ENCODE measurements at regions not wholly inside any gene's neighbourhood (a gene's known extent, or its start where the extent isn't known, plus 50 kb on each side); places are given as distances from the start of the nearest gene placed in this dataset.
A peak's percentile ranks its signal among the peaks of the same experiment; 100 is the strongest.

- no peak for TF ChIP-seq ZC3H10 (CRISPR knock-in tag; IDR thresholded peaks at IDR 0.05)
- TF ChIP-seq TCF4 (CRISPR knock-in tag; IDR thresholded peaks at IDR 0.05; ENCODE audit: borderline replicate concordance) = peak; percentile 76
- no peak for TF ChIP-seq SNAI2 (CRISPR knock-in tag; IDR thresholded peaks at IDR 0.05)
- TF ChIP-seq TOX (CRISPR knock-in tag; IDR thresholded peaks at IDR 0.05; ENCODE audit: borderline replicate concordance) = no peak
- no peak for TF ChIP-seq PATZ1 (CRISPR knock-in tag; IDR thresholded peaks at IDR 0.05; ENCODE audit: borderline replicate concordance)
- no peak for TF ChIP-seq OSR1 (CRISPR knock-in tag; IDR thresholded peaks at IDR 0.05)
- ATAC-seq = no peak
These were observed 59.7 kb upstream of the CDH20 start for GRCh38 chr18:61273533-61273932.

DNA sequence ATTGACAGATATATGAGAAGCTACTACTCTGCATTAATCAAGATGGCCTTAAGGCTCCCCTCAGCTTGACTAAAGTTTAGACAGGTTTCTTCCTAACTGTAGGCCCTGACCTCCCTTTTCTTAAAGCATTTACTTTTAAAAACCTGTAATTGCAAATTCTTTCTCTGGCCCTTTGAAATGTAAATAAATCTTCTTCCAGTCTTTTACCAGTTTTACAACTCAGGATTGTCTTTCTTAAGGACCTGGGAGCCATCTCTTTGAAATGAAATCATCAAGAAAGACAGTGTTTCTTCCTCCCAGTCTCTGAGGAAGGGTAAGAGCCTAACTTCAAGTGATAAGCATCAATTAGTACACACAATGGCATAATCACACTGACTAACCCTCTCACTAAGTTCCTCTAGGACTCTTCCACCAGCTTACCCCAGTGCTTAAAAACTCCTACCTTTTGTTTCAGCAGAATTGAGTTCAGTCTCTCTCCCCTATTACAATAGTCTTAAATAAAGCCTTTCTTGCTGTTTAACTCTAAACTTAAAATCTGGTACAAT is 58.7 kb upstream of the CDH20 start:
- TF ChIP-seq TOX (CRISPR knock-in tag; IDR thresholded peaks at IDR 0.05; ENCODE audit: borderline replicate concordance) (no peak), ZNF70 (CRISPR knock-in tag; IDR thresholded peaks at IDR 0.05) (no peak), ZNF8 (CRISPR knock-in tag; IDR thresholded peaks at IDR 0.05) (no peak), PPARA (CRISPR knock-in tag; IDR thresholded peaks at IDR 0.05; ENCODE audit: borderline replicate concordance) (no peak), TCF4 (CRISPR knock-in tag; IDR thresholded peaks at IDR 0.05; ENCODE audit: borderline replicate concordance) (no peak), RARB (CRISPR knock-in tag; IDR thresholded peaks at IDR 0.05) (no peak), ZFP30 (CRISPR knock-in tag; IDR thresholded peaks at IDR 0.05) (no peak), ZNF565 (CRISPR knock-in tag; conservative IDR thresholded peaks at IDR 0.05; ENCODE audit: low read depth) (no peak), ARNTL (CRISPR knock-in tag; IDR thresholded peaks at IDR 0.05; ENCODE audit: borderline replicate concordance, low read depth) (no peak), CSDC2 (CRISPR knock-in tag; IDR thresholded peaks at IDR 0.05) (no peak), PATZ1 (CRISPR knock-in tag; IDR thresholded peaks at IDR 0.05; ENCODE audit: borderline replicate concordance) (no peak), ZC3H10 (CRISPR knock-in tag; IDR thresholded peaks at IDR 0.05) (no peak), ISL1 (CRISPR knock-in tag; IDR thresholded peaks at IDR 0.05) (no peak), ESRRG (CRISPR knock-in tag; IDR thresholded peaks at IDR 0.05) (no peak), ZFP3 (CRISPR knock-in tag; IDR thresholded peaks at IDR 0.05) (no peak)
- TF ChIP-seq, protein P1, sequence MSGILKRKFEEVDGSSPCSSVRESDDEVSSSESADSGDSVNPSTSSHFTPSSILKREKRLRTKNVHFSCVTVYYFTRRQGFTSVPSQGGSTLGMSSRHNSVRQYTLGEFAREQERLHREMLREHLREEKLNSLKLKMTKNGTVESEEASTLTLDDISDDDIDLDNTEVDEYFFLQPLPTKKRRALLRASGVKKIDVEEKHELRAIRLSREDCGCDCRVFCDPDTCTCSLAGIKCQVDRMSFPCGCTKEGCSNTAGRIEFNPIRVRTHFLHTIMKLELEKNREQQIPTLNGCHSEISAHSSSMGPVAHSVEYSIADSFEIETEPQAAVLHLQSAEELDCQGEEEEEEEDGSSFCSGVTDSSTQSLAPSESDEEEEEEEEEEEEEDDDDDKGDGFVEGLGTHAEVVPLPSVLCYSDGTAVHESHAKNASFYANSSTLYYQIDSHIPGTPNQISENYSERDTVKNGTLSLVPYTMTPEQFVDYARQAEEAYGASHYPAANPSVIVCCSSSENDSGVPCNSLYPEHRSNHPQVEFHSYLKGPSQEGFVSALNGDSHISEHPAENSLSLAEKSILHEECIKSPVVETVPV (CRISPR knock-in tag; IDR thresholded peaks at IDR 0.05) = no peak
- TF ChIP-seq, protein P2, sequence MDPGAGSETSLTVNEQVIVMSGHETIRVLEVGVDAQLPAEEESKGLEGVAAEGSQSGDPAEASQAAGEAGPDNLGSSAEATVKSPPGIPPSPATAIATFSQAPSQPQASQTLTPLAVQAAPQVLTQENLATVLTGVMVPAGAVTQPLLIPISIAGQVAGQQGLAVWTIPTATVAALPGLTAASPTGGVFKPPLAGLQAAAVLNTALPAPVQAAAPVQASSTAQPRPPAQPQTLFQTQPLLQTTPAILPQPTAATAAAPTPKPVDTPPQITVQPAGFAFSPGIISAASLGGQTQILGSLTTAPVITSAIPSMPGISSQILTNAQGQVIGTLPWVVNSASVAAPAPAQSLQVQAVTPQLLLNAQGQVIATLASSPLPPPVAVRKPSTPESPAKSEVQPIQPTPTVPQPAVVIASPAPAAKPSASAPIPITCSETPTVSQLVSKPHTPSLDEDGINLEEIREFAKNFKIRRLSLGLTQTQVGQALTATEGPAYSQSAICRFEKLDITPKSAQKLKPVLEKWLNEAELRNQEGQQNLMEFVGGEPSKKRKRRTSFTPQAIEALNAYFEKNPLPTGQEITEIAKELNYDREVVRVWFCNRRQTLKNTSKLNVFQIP (CRISPR knock-in tag; IDR thresholded peaks at IDR 0.05; ENCODE audit: borderline replicate concordance, low read depth) = no peak
- TF ChIP-seq, protein P3, sequence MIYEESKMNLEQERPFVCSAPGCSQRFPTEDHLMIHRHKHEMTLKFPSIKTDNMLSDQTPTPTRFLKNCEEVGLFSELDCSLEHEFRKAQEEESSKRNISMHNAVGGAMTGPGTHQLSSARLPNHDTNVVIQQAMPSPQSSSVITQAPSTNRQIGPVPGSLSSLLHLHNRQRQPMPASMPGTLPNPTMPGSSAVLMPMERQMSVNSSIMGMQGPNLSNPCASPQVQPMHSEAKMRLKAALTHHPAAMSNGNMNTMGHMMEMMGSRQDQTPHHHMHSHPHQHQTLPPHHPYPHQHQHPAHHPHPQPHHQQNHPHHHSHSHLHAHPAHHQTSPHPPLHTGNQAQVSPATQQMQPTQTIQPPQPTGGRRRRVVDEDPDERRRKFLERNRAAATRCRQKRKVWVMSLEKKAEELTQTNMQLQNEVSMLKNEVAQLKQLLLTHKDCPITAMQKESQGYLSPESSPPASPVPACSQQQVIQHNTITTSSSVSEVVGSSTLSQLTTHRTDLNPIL (CRISPR knock-in tag; IDR thresholded peaks at IDR 0.05; ENCODE audit: low read depth) = no peak
- ATAC-seq = no peak

GRCh38 chr18:61277808-61278207 is 55.4 kb upstream of the CDH20 start:
- TF ChIP-seq, protein P4, sequence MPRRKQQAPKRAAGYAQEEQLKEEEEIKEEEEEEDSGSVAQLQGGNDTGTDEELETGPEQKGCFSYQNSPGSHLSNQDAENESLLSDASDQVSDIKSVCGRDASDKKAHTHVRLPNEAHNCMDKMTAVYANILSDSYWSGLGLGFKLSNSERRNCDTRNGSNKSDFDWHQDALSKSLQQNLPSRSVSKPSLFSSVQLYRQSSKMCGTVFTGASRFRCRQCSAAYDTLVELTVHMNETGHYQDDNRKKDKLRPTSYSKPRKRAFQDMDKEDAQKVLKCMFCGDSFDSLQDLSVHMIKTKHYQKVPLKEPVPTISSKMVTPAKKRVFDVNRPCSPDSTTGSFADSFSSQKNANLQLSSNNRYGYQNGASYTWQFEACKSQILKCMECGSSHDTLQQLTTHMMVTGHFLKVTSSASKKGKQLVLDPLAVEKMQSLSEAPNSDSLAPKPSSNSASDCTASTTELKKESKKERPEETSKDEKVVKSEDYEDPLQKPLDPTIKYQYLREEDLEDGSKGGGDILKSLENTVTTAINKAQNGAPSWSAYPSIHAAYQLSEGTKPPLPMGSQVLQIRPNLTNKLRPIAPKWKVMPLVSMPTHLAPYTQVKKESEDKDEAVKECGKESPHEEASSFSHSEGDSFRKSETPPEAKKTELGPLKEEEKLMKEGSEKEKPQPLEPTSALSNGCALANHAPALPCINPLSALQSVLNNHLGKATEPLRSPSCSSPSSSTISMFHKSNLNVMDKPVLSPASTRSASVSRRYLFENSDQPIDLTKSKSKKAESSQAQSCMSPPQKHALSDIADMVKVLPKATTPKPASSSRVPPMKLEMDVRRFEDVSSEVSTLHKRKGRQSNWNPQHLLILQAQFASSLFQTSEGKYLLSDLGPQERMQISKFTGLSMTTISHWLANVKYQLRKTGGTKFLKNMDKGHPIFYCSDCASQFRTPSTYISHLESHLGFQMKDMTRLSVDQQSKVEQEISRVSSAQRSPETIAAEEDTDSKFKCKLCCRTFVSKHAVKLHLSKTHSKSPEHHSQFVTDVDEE (CRISPR knock-in tag; IDR thresholded peaks at IDR 0.05) = no peak
- TF ChIP-seq TCF4 (CRISPR knock-in tag; IDR thresholded peaks at IDR 0.05; ENCODE audit: borderline replicate concordance) (no peak), RARB (CRISPR knock-in tag; IDR thresholded peaks at IDR 0.05) (no peak), ZNF565 (CRISPR knock-in tag; conservative IDR thresholded peaks at IDR 0.05; ENCODE audit: low read depth) (no peak), ARNTL (CRISPR knock-in tag; IDR thresholded peaks at IDR 0.05; ENCODE audit: borderline replicate concordance, low read depth) (no peak)
- TF ChIP-seq, protein P3 (CRISPR knock-in tag; IDR thresholded peaks at IDR 0.05; ENCODE audit: low read depth) = no peak
- TF ChIP-seq, protein P1 (CRISPR knock-in tag; IDR thresholded peaks at IDR 0.05) = no peak
- no peak for ATAC-seq

Measured in SK-N-SH treated with all-trans-retinoic acid at 6 μM for 48 hours (cell line).